ENCODE measurements at regions not wholly inside any gene's neighbourhood (a gene's known extent, or its start where the extent isn't known, plus 50 kb on each side); places are given as distances from the start of the nearest gene placed in this dataset.
"Not testable (repeated sequence)": the region's sequence is repeated elsewhere in the genome, so short reads cannot be mapped to it uniquely, and the experiment has no call there.

- peak; percentile 92 for DNase-seq (ENCODE audit: low read depth)
Measured at GRCh38 chr4:99763635-99764101, 53.0 kb upstream of the DAPP1 start.

- DNase-seq (ENCODE audit: low read depth): no peak
Measured at GRCh38 chr4:99762728-99763127, 53.9 kb upstream of the DAPP1 start.

GRCh38 chr4:99759988-99760387 lies 56.6 kb upstream of the DAPP1 start:
- DNase-seq (ENCODE audit: low read depth): peak; percentile 13

GRCh38 chr4:99759346-99759984 lies 57.2 kb upstream of the DAPP1 start:
- DNase-seq (ENCODE audit: low read depth): no peak

- DNase-seq (ENCODE audit: low read depth): peak; percentile 76
Measured at GRCh38 chr4:99755223-99755944, 61.2 kb upstream of the DAPP1 start.

- peak; percentile 83 for DNase-seq (ENCODE audit: low read depth)
Measured at GRCh38 chr4:99754756-99755155, 61.9 kb upstream of the DAPP1 start.

GRCh38 chr4:99753931-99754330 lies 62.7 kb upstream of the DAPP1 start:
- no peak for DNase-seq (ENCODE audit: low read depth)

- DNase-seq (ENCODE audit: low read depth): no peak
Measured at GRCh38 chr4:99749445-99750391, 66.9 kb upstream of the DAPP1 start.

- DNase-seq (ENCODE audit: low read depth): no peak
Measured at GRCh38 chr4:99746443-99746842, 70.2 kb upstream of the DAPP1 start.

GRCh38 chr4:99736846-99737245 lies 79.2 kb upstream of the C4orf54 start:
- no peak for DNase-seq (ENCODE audit: low read depth)

- no peak for DNase-seq (ENCODE audit: low read depth)
Measured at GRCh38 chr4:99735822-99736221, 78.2 kb upstream of the C4orf54 start.

- no peak for DNase-seq (ENCODE audit: low read depth)
Measured at GRCh38 chr4:99734583-99735322, 77.1 kb upstream of the C4orf54 start.

GRCh38 chr4:99733455-99733854 lies 75.8 kb upstream of the C4orf54 start:
- not testable (repeated sequence) for DNase-seq (ENCODE audit: low read depth)

- no peak for DNase-seq (ENCODE audit: low read depth)
Measured at GRCh38 chr4:99729186-99729585, 71.6 kb upstream of the C4orf54 start.

- DNase-seq (ENCODE audit: low read depth): no peak
Measured at GRCh38 chr4:99724067-99724466, 66.4 kb upstream of the C4orf54 start.

GRCh38 chr4:99723612-99724011 lies 66.0 kb upstream of the C4orf54 start:
- DNase-seq (ENCODE audit: low read depth): peak; percentile 78

- no peak for DNase-seq (ENCODE audit: low read depth)
Measured at GRCh38 chr4:99722725-99723124, 65.1 kb upstream of the C4orf54 start.

GRCh38 chr4:99722006-99722405 lies 64.4 kb upstream of the C4orf54 start:
- DNase-seq (ENCODE audit: low read depth): peak; percentile 52

GRCh38 chr4:99720206-99720605 lies 62.6 kb upstream of the C4orf54 start:
- no peak for DNase-seq (ENCODE audit: low read depth)

GRCh38 chr4:99716996-99717395 lies 59.4 kb upstream of the C4orf54 start:
- no peak for DNase-seq (ENCODE audit: low read depth)

GRCh38 chr4:99715286-99715685 lies 57.7 kb upstream of the C4orf54 start:
- no peak for DNase-seq (ENCODE audit: low read depth)

GRCh38 chr4:99714179-99714578 lies 56.6 kb upstream of the C4orf54 start:
- DNase-seq (ENCODE audit: low read depth): no peak

Measured in amniotic epithelial cell (primary cell).